ENCODE measurements at regions not wholly inside any gene's neighbourhood (a gene's known extent, or its start where the extent isn't known, plus 50 kb on each side); places are given as distances from the start of the nearest gene placed in this dataset.

GRCh38 chr4:155593793-155594192 lies 72.9 kb upstream of the GUCY1A1 start:
- Histone ChIP-seq H3K14ac (ENCODE audit: insufficient read length) (no peak overlapping the region), H2AK5ac (ENCODE audit: low read depth, low read length) (no peak overlapping the region), H3K18ac (ENCODE audit: extremely low read depth, low read length) (no peak overlapping the region), H3K27ac (ENCODE audit: low read depth, low read length) (no peak overlapping the region), H2BK20ac (ENCODE audit: low read length) (no peak overlapping the region), H3K79me1 (ENCODE audit: low read depth, low read length) (no peaks in the 10 kb centered on the region), H3K79me2 (ENCODE audit: control insufficient read depth in 1 of 2, insufficient read depth in 2 of 2, low read length in 2 of 2) (no peaks in the 10 kb centered on the region), H3K4me3 (ENCODE audit: extremely low read depth in 1 of 4, insufficient read depth in 2 of 4, low read depth in 3 of 4, low read length in 4 of 4) (no peak overlapping the region), H4K20me1 (replicated peaks in 1 of 2; ENCODE audit: control insufficient read depth in 1 of 2, insufficient read depth in 2 of 2, low read length in 2 of 2) (no peaks in the 10 kb centered on the region), H2BK5ac (ENCODE audit: low read depth, low read length) (no peak overlapping the region), H3K36me3 (ENCODE audit: control insufficient read depth in 2 of 4, insufficient read depth in 4 of 4, low read length in 3 of 4) (no peaks in the 10 kb centered on the region), H2BK12ac (ENCODE audit: low read depth, low read length) (no peak overlapping the region), H3K23ac (ENCODE audit: insufficient read length) (no peak overlapping the region), H3K56ac (replicated peaks; ENCODE audit: insufficient read length, low read depth, low read length) (no peak overlapping the region), H4K5ac (ENCODE audit: insufficient read length, low read depth, low read length) (no peak overlapping the region), H3K23me2 (ENCODE audit: low read depth, low read length) (no peaks in the 10 kb centered on the region), H4K91ac (replicated peaks; ENCODE audit: insufficient read length, low read length) (no peak overlapping the region), H2AFZ (ENCODE audit: low read length) (no peak overlapping the region), H3K27me3 (replicated peaks in 1 of 4; ENCODE audit: control insufficient read depth in 3 of 4, extremely low read depth in 1 of 4, insufficient read depth in 3 of 4, low read length in 3 of 4) (peaks cover 0 to 1% (median 0%) of the 10 kb centered on the region in 4 experiments; a peak in 1 of 7 replicates), H2BK120ac (replicated peaks; ENCODE audit: low read depth, low read length) (no peak overlapping the region), H4K8ac (ENCODE audit: extremely low read depth, insufficient read depth, low read length) (no peak overlapping the region), H3K4ac (replicated peaks; ENCODE audit: insufficient read length, low read depth, low read length) (no peak overlapping the region), H2BK15ac (ENCODE audit: low read length) (no peak overlapping the region), H3K9me3 (ENCODE audit: insufficient read depth in 2 of 2, low read depth in 1 of 2, low read length in 1 of 2) (no peaks in the 10 kb centered on the region), H3K9ac (replicated peaks in 1 of 4; ENCODE audit: extremely low read depth in 1 of 4, low read depth in 3 of 4, low read length in 3 of 4) (no peak overlapping the region), H3K4me2 (ENCODE audit: insufficient read depth in 1 of 2, low read depth in 2 of 2, low read length in 2 of 2) (no peak overlapping the region), H3K4me1 (replicated peaks in 1 of 4; ENCODE audit: control insufficient read depth in 3 of 4, insufficient read depth in 4 of 4, low read length in 3 of 4) (no peaks in the 10 kb centered on the region)
- WGBS, 2 experiments (ENCODE audit: extremely low coverage in 1 of 2, insufficient coverage in 1 of 2, insufficient read length in 1 of 2, insufficient replicate concordance in 2 of 2, low coverage in 1 of 2, low lambda C conversion rate in 2 of 2, missing lambda C conversion rate in 1 of 2) = 84% methylated on average over 13 of the region's 13 CpGs; no CpG with 5 or more reads in 1 of the 2 experiments
- DNase-seq (ENCODE audit: low read depth in 1 of 2, low spot score in 2 of 2) (no peak), FAIRE-seq (no peak)
- CTCF ChIA-PET (ENCODE audit: partially characterized antibody) = interaction anchor here (0.9 kb wide), 1 partner anchor 151 kb away, joined by 3 read pairs; no protein-coding TSS in a partner anchor
- no peak for TF ChIP-seq GABPA (IDR thresholded peaks at IDR 0.05; ENCODE audit: borderline replicate concordance, insufficient read depth, low read length)
- TF ChIP-seq RXRA (IDR thresholded peaks at IDR 0.05; ENCODE audit: insufficient read depth, low read depth, low read length) = no peak
- no peak for TF ChIP-seq SP1 (IDR thresholded peaks at IDR 0.05; ENCODE audit: low read depth, low read length)
- TF ChIP-seq TBP (IDR thresholded peaks at IDR 0.05; ENCODE audit: low read depth, low read length) = no peak
- no peak for TF ChIP-seq HDAC6 (IDR thresholded peaks at IDR 0.05; ENCODE audit: low read depth, low read length)
- no peak for TF ChIP-seq TEAD4 (IDR thresholded peaks at IDR 0.05; ENCODE audit: low read depth, low read length)
- no peak for TF ChIP-seq JUND (IDR thresholded peaks at IDR 0.05; ENCODE audit: low read length)
- TF ChIP-seq NANOG (IDR thresholded peaks at IDR 0.05; ENCODE audit: insufficient read depth, low read depth, low read length, poor library complexity, severe bottlenecking) = no peak
- TF ChIP-seq SRF (IDR thresholded peaks at IDR 0.05; ENCODE audit: low read depth, low read length) = no peak
- no peak for TF ChIP-seq TCF12 (IDR thresholded peaks at IDR 0.05; ENCODE audit: low read depth, low read length)
- POLR2A ChIA-PET (ENCODE audit: partially characterized antibody) = no interaction called here

Measured in H1 (cell line).